A673 (cell line): ENCODE measurements at regions not wholly inside any gene's neighbourhood (a gene's known extent, or its start where the extent isn't known, plus 50 kb on each side); places are given as distances from the start of the nearest gene placed in this dataset.

Source experiments
- CTCF ChIP-seq: fragments of 300-800, 200-600 bp; sonication (generic); conservative IDR thresholded peaks from 2 replicates; pipeline ENCODE4 v1.5.1; 2017; ENCODE audit warnings: low read depth, mild to moderate bottlenecking, antibody characterized with exemption, low read length, moderate library complexity, mixed read lengths
- EZH2 ChIP-seq: fragments of 200-600 bp; sonication (generic); IDR thresholded peaks from 2 replicates; pipeline ENCODE4 v1.6.1; 2017; ENCODE audit warnings: borderline replicate concordance, low read depth, mild to moderate bottlenecking, mixed read lengths, antibody characterized with exemption, low read length; ENCODE audit not compliant: poor library complexity, severe bottlenecking

GRCh38 chr17:77722366-77722765 lies 236.1 kb upstream of the TNRC6C start:
- TF ChIP-seq CTCF = no peak
- TF ChIP-seq EZH2 = no peak
